Stimulated activated CD4-positive, alpha-beta T cell treated with anti-CD3 and anti-CD28 coated beads, Interleukin-1b, Interleukin-23, amount 100 ng/mL, for 48 hours (primary cell): ENCODE measurements at regions not wholly inside any gene's neighbourhood (a gene's known extent, or its start where the extent isn't known, plus 50 kb on each side); places are given as distances from the start of the nearest gene placed in this dataset.
"Not testable (repeated sequence)": the region's sequence is repeated elsewhere in the genome, so short reads cannot be mapped to it uniquely, and the experiment has no call there.

Experiments
- DNase-seq: peaks from one replicate; pipeline ENCODE4 v3.0.0-alpha.2; 2020

GRCh38 chr16:87008664-87009063 lies 308.5 kb downstream of the C16orf95 start:
- no peak for DNase-seq

- DNase-seq = no peak
These were observed 303.9 kb downstream of the C16orf95 start for GRCh38 chr16:87012954-87013938.

- no peak for DNase-seq
These were observed 303.1 kb downstream of the C16orf95 start for GRCh38 chr16:87014112-87014511.

- DNase-seq = no peak
These were observed 302.2 kb downstream of the C16orf95 start for GRCh38 chr16:87015021-87015420.

GRCh38 chr16:87016046-87017035 lies 300.9 kb downstream of the C16orf95 start:
- DNase-seq = no peak

GRCh38 chr16:87017371-87018012 lies 299.7 kb downstream of the C16orf95 start:
- DNase-seq = no peak

- DNase-seq = no peak
These were observed 291.5 kb downstream of the C16orf95 start for GRCh38 chr16:87025676-87026075.

- no peak for DNase-seq
These were observed 290.1 kb downstream of the C16orf95 start for GRCh38 chr16:87027056-87027616.

- no peak for DNase-seq
These were observed 288.5 kb downstream of the C16orf95 start for GRCh38 chr16:87028481-87029320.

GRCh38 chr16:87032554-87032953 lies 284.6 kb downstream of the C16orf95 start:
- DNase-seq = no peak

GRCh38 chr16:87033021-87033471 lies 284.1 kb downstream of the C16orf95 start:
- no peak for DNase-seq

GRCh38 chr16:87033541-87034300 lies 283.5 kb downstream of the C16orf95 start:
- no peak for DNase-seq

GRCh38 chr16:87034317-87034716 lies 282.9 kb downstream of the C16orf95 start:
- no peak for DNase-seq

GRCh38 chr16:87035053-87035452 lies 282.1 kb downstream of the C16orf95 start:
- DNase-seq = no peak

- DNase-seq = no peak
These were observed 280.2 kb downstream of the C16orf95 start for GRCh38 chr16:87037012-87037411.

GRCh38 chr16:87038528-87038927 lies 278.7 kb downstream of the C16orf95 start:
- not testable (repeated sequence) for DNase-seq

GRCh38 chr16:87040169-87041117 lies 276.7 kb downstream of the C16orf95 start:
- DNase-seq = no peak

GRCh38 chr16:87041286-87041685 lies 275.9 kb downstream of the C16orf95 start:
- DNase-seq = no peak

- DNase-seq = no peak
These were observed 274.5 kb downstream of the C16orf95 start for GRCh38 chr16:87042551-87043230.
